ENCODE measurements at regions not wholly inside any gene's neighbourhood (a gene's known extent, or its start where the extent isn't known, plus 50 kb on each side); places are given as distances from the start of the nearest gene placed in this dataset.

DNA sequence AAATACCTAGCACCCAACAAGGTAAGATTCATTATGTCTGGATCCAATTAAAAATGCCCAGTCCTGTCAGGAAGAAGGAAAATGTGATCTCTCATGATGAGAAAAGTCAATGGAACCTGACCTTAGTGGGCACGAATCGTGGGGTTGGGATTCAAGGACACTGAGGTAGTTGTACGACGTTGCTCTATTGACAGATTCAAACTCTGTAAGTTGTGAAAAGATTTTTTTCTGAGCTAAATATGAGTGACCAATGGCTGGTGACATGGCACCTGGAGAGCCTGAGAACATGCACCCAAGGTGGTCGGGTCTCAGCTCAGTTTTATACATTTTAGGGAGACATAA, 148.2 kb downstream of the NDUFA10 start:
- TF ChIP-seq CTCF (IDR thresholded peaks at IDR 0.05) (no peak), POLR2A (IDR thresholded peaks at IDR 0.05) (no peak)
